ENCODE measurements at regions not wholly inside any gene's neighbourhood (a gene's known extent, or its start where the extent isn't known, plus 50 kb on each side); places are given as distances from the start of the nearest gene placed in this dataset.
A peak's percentile ranks its signal among the peaks of the same experiment; 100 is the strongest.

- 78 to 86% methylated on average over 2 of the region's 2 CpGs for WGBS, 2 donors
- intact Hi-C loops (cut with DNase I) = no loop called here
- DNase-seq = no peak
Observed at GRCh38 chr2:126241001-126241400, 415.0 kb upstream of the GYPC start.

GRCh38 chr2:126241411-126241810 is 414.5 kb upstream of the GYPC start:
- Histone ChIP-seq H3K4me1 (no peaks in the 10 kb centered on the region), H3K36me3 (no peaks in the 10 kb centered on the region), H3K27ac (no peak overlapping the region), H3K4me3 (replicated peaks in 1 of 3) (no peak overlapping the region), H3K9me3 (no peaks in the 10 kb centered on the region), H3K27me3 (no peaks in the 10 kb centered on the region)
- DNase-seq = no peak
- 80 to 88% methylated on average over 4 of the region's 4 CpGs for WGBS, 2 donors
- intact Hi-C loops (cut with DNase I) = no loop called here
- TF ChIP-seq CTCF (IDR thresholded peaks at IDR 0.05) (no peak), POLR2A (IDR thresholded peaks at IDR 0.05) (no peak)

More at GRCh38 chr2:126241001-126241400, 415.0 kb upstream of the GYPC start:
- H3K36me3 ChIP-seq = no peaks in the 10 kb centered on the region
- no peaks in the 10 kb centered on the region for H3K27me3 ChIP-seq
- no peaks in the 10 kb centered on the region for H3K4me1 ChIP-seq
- no peaks in the 10 kb centered on the region for H3K9me3 ChIP-seq
- no peak for TF ChIP-seq CTCF (IDR thresholded peaks at IDR 0.05)
- TF ChIP-seq POLR2A (IDR thresholded peaks at IDR 0.05) = no peak
- H3K4me3 ChIP-seq (replicated peaks in 1 of 3) = no peak overlapping the region
- no peak overlapping the region for H3K27ac ChIP-seq

- Histone ChIP-seq H3K9me3 (no peaks in the 10 kb centered on the region), H3K4me1 (no peaks in the 10 kb centered on the region), H3K36me3 (no peaks in the 10 kb centered on the region), H3K4me3 (replicated peaks in 1 of 3) (no peak overlapping the region), H3K27ac (no peak overlapping the region), H3K27me3 (no peaks in the 10 kb centered on the region)
- intact Hi-C loops (cut with DNase I) = no loop called here
- DNase-seq = peak in 1 of 2 donors; percentile 25
- TF ChIP-seq POLR2A (IDR thresholded peaks at IDR 0.05) (no peak), CTCF (IDR thresholded peaks at IDR 0.05) (peak in 1 of 6 experiments; percentile 23)
- 32 to 44% methylated on average over 3 of the region's 3 CpGs for WGBS, 2 donors
Observed at GRCh38 chr2:126244937-126245336, 411.0 kb upstream of the GYPC start.

GRCh38 chr2:126253669-126254068 is 402.3 kb upstream of the GYPC start:
- intact Hi-C loops (cut with DNase I) = no loop called here
- TF ChIP-seq POLR2A (IDR thresholded peaks at IDR 0.05) (no peak), CTCF (IDR thresholded peaks at IDR 0.05) (no peak)
- Histone ChIP-seq H3K36me3 (no peaks in the 10 kb centered on the region), H3K4me3 (replicated peaks in 1 of 3) (no peak overlapping the region), H3K9me3 (no peaks in the 10 kb centered on the region), H3K27me3 (no peaks in the 10 kb centered on the region), H3K27ac (no peak overlapping the region), H3K4me1 (no peaks in the 10 kb centered on the region)
- no peak for DNase-seq
- 82 to 88% methylated on average over 2 of the region's 2 CpGs for WGBS, 2 donors

- Histone ChIP-seq H3K9me3 (no peaks in the 10 kb centered on the region), H3K27me3 (no peaks in the 10 kb centered on the region), H3K27ac (no peak overlapping the region), H3K36me3 (no peaks in the 10 kb centered on the region), H3K4me1 (no peaks in the 10 kb centered on the region), H3K4me3 (replicated peaks in 1 of 3) (no peak overlapping the region)
- DNase-seq = no peak
- 96 to 100% methylated on average over 2 of the region's 2 CpGs for WGBS, 2 donors
- intact Hi-C loops (cut with DNase I) = no loop called here
- TF ChIP-seq CTCF (IDR thresholded peaks at IDR 0.05) (no peak), POLR2A (IDR thresholded peaks at IDR 0.05) (no peak)
Observed at GRCh38 chr2:126264625-126265024, 391.3 kb upstream of the GYPC start.
